BE2C (cell line): ENCODE measurements at regions not wholly inside any gene's neighbourhood (a gene's known extent, or its start where the extent isn't known, plus 50 kb on each side); places are given as distances from the start of the nearest gene placed in this dataset.

Source experiments
- DNase-seq: peaks from one replicate; pipeline ENCODE4 v3.0.0-alpha.2; 2020
- H3K27me3 ChIP-seq: fragments of 250-450 bp; sonication (Bioruptor Pico); 2 replicates; pipeline ENCODE4 v1.5.1; 2020; ENCODE audit warnings: mild to moderate bottlenecking
- H3K36me3 ChIP-seq: fragments of 250-450 bp; sonication (Bioruptor Pico); 2 replicates; pipeline ENCODE4 v1.5.1; 2020; ENCODE audit warnings: mild to moderate bottlenecking
- H3K4me1 ChIP-seq: fragments of 250-450 bp; sonication (Bioruptor Pico); 2 replicates; pipeline ENCODE4 v1.5.1; 2020
- H3K4me3 ChIP-seq: 2 replicates; pipeline ENCODE4 v1.5.1; 2011; ENCODE audit warnings: low read depth, low read length
- H3K9me3 ChIP-seq: fragments of 250-450 bp; sonication (Bioruptor Pico); 2 replicates; pipeline ENCODE4 v1.5.1; 2020
- CTCF ChIP-seq: IDR thresholded peaks from 2 replicates; pipeline ENCODE4 v1.5.1; 2012; ENCODE audit warnings: mild to moderate bottlenecking, low read depth, low read length

- Histone ChIP-seq H3K36me3 (no peaks in the 10 kb centered on the region), H3K4me3 (no peak overlapping the region), H3K9me3 (no peaks in the 10 kb centered on the region), H3K27me3 (no peaks in the 10 kb centered on the region), H3K4me1 (peaks cover 5% of the 10 kb centered on the region; the same call in 1 of the 2 replicates)
- no peak for TF ChIP-seq CTCF
- DNase-seq, result no peak
Observed at GRCh38 chr7:110407706-110408105, 683.2 kb upstream of the LRRN3 start.

GRCh38 chr7:110412614-110413013, 678.3 kb upstream of the LRRN3 start:
- Histone ChIP-seq H3K4me3 (no peak overlapping the region), H3K36me3 (no peaks in the 10 kb centered on the region), H3K9me3 (no peaks in the 10 kb centered on the region), H3K27me3 (no peaks in the 10 kb centered on the region), H3K4me1 (0 out of 2 replicates have a peak, but pooled peaks cover 7% of the 10 kb centered on the region)
- no peak for DNase-seq
- TF ChIP-seq CTCF, result no peak

GRCh38 chr7:110413038-110413437, 677.9 kb upstream of the LRRN3 start:
- no peak for DNase-seq
- Histone ChIP-seq H3K9me3 (no peaks in the 10 kb centered on the region), H3K27me3 (no peaks in the 10 kb centered on the region), H3K4me3 (no peak overlapping the region), H3K36me3 (no peaks in the 10 kb centered on the region), H3K4me1 (0 out of 2 replicates have a peak, but pooled peaks cover 7% of the 10 kb centered on the region)
- TF ChIP-seq CTCF, result no peak

GRCh38 chr7:110417611-110418010, 673.3 kb upstream of the LRRN3 start:
- no peaks in the 10 kb centered on the region for H3K27me3 ChIP-seq
- H3K4me1 ChIP-seq, result peaks cover 25% of the 10 kb centered on the region
- TF ChIP-seq CTCF, result no peak
- no peak for DNase-seq
- no peaks in the 10 kb centered on the region for H3K36me3 ChIP-seq
- no peak overlapping the region for H3K4me3 ChIP-seq
- no peaks in the 10 kb centered on the region for H3K9me3 ChIP-seq

GRCh38 chr7:110418659-110419280, 672.2 kb upstream of the LRRN3 start:
- no peaks in the 10 kb centered on the region for H3K36me3 ChIP-seq

More at GRCh38 chr7:110418659-110419280, 672.2 kb upstream of the LRRN3 start:
- Histone ChIP-seq H3K9me3 (no peaks in the 10 kb centered on the region), H3K4me3 (no peak overlapping the region), H3K27me3 (no peaks in the 10 kb centered on the region), H3K4me1 (peaks cover 33% of the 10 kb centered on the region)
- TF ChIP-seq CTCF, result no peak
- DNase-seq, result no peak
